ENCODE measurements at regions not wholly inside any gene's neighbourhood (a gene's known extent, or its start where the extent isn't known, plus 50 kb on each side); places are given as distances from the start of the nearest gene placed in this dataset.

GRCh38 chr16:35692824-35693223 lies 2233.4 kb downstream of the TP53TG3F start:
- TF ChIP-seq CTCF (IDR thresholded peaks at IDR 0.05; ENCODE audit: insufficient read depth, low read depth, low read length) (no peak), EZH2 (IDR thresholded peaks at IDR 0.05; ENCODE audit: insufficient read depth, low read length) (no peak)

All from astrocyte (in vitro differentiated cells and primary cell).